Endothelial cell of umbilical vein (primary cell): ENCODE measurements at regions not wholly inside any gene's neighbourhood (a gene's known extent, or its start where the extent isn't known, plus 50 kb on each side); places are given as distances from the start of the nearest gene placed in this dataset.
A peak's percentile ranks its signal among the peaks of the same experiment; 100 is the strongest.

Experiments
- BruUV-seq: library from RNA; stranded (reverse); fragments of 400-500 nt; replicated peaks from 2 replicates; lab custom pipeline; 2021; lab: Mats Ljungman, UMichigan
- CTCF ChIA-PET: fragments of 300-600, 350-600 bp; sonication (Branson Sonifier 250); formaldehyde crosslinking; loops from one replicate; lab custom pipeline; 2021; ENCODE audit warnings: antibody characterized with exemption, inconsistent platforms; lab: Charles Lee
- POLR2A ChIA-PET: fragments of 300-600, 350-600 bp; sonication (Branson Sonifier 250); formaldehyde crosslinking; loops from one replicate; lab custom pipeline; 2021; ENCODE audit warnings: antibody characterized with exemption, inconsistent platforms; lab: Charles Lee
- DNase-seq: peaks from one replicate; pipeline ENCODE4 v3.0.0-alpha.2; 2011; ENCODE audit warnings: low read depth, low spot score
- FAIRE-seq: peaks from 2 replicates; lab custom pipeline; 2011; peaks lifted over from hg19 to GRCh38; lab: Jason Lieb, UNC
- H2AFZ ChIP-seq: 2 replicates; pipeline ENCODE4 v1.6.0; 2012; ENCODE audit warnings: low read depth, low read length, control low read depth, inconsistent platforms
- H3K27ac ChIP-seq: 2 replicates; pipeline ENCODE4 v1.5.1; 2011; ENCODE audit warnings: low read depth, mild to moderate bottlenecking, control low read depth, low read length, moderate library complexity; ENCODE audit not compliant: insufficient read depth
- H3K27me3 ChIP-seq, 2 experiments: 2 replicates each; pipeline versions ENCODE4 v1.6.0 to v1.6.1; 2011; ENCODE audit warnings: low read length in 2 of 2, mixed read lengths in 1 of 2; ENCODE audit not compliant: control insufficient read depth in 2 of 2, insufficient read depth in 2 of 2
- H3K36me3 ChIP-seq, 2 experiments: 2 replicates in 1 of 2; 3 replicates in 1 of 2; pipeline ENCODE4 v1.5.1; 2011; ENCODE audit warnings: low read length in 2 of 2, mild to moderate bottlenecking in 1 of 2, moderate library complexity in 1 of 2; ENCODE audit not compliant: control insufficient read depth in 2 of 2, insufficient read depth in 2 of 2; ENCODE audit errors: extremely low read depth in 1 of 2
- H3K4me1 ChIP-seq: 3 replicates; pipeline ENCODE4 v1.5.1; 2011; ENCODE audit warnings: mild to moderate bottlenecking, low read length; ENCODE audit not compliant: control insufficient read depth, insufficient read depth; ENCODE audit errors: extremely low read depth
- H3K4me2 ChIP-seq: 2 replicates; pipeline ENCODE4 v1.6.1; 2011; ENCODE audit warnings: low read length, control low read depth, mixed read lengths; ENCODE audit not compliant: insufficient read depth
- H3K4me3 ChIP-seq, 3 experiments: fragments of 200-600 bp in 1 of 3; sonication (generic), shearing (Covaris generic) in 1 of 3; replicated peaks in 1 of 3; 2 replicates each; pipeline ENCODE4 v1.5.1; 2011 to 2016; ENCODE audit warnings: control low read depth in 3 of 3, low read length in 3 of 3, mild to moderate bottlenecking in 2 of 3, inconsistent platforms in 1 of 3, low read depth in 1 of 3, moderate library complexity in 1 of 3; ENCODE audit not compliant: insufficient read depth in 1 of 3
- H3K79me2 ChIP-seq: 2 replicates; pipeline ENCODE4 v1.6.0; 2012; ENCODE audit warnings: low read length, inconsistent platforms; ENCODE audit not compliant: control insufficient read depth, insufficient read depth
- H3K9ac ChIP-seq: replicated peaks from 2 replicates; pipeline ENCODE3; 2011; ENCODE audit warnings: low read length, control low read depth; ENCODE audit not compliant: insufficient read depth; ENCODE audit errors: extremely low read depth
- H3K9me1 ChIP-seq: replicated peaks from 3 replicates; pipeline ENCODE4 v1.6.0; 2011; ENCODE audit warnings: mild to moderate bottlenecking, low read length; ENCODE audit not compliant: control insufficient read depth, insufficient read depth; ENCODE audit errors: extremely low read depth
- H3K9me3 ChIP-seq: replicated peaks from 2 replicates; pipeline ENCODE4 v1.5.1; 2012; ENCODE audit warnings: low read length, inconsistent platforms; ENCODE audit not compliant: control insufficient read depth, insufficient read depth
- H4K20me1 ChIP-seq: replicated peaks from 2 replicates; pipeline ENCODE3; 2011; ENCODE audit warnings: mild to moderate bottlenecking, low read length; ENCODE audit not compliant: control insufficient read depth, insufficient read depth; ENCODE audit errors: extremely low read depth
- EZH2 ChIP-seq: IDR thresholded peaks from 2 replicates; pipeline ENCODE4 v1.6.1; 2012; ENCODE audit warnings: borderline replicate concordance, low read depth, mild to moderate bottlenecking, moderate library complexity, low read length, inconsistent platforms; ENCODE audit not compliant: severe bottlenecking
- FOS ChIP-seq: IDR thresholded peaks from 2 replicates; pipeline ENCODE4 v1.6.1; 2011; ENCODE audit warnings: mild to moderate bottlenecking, low read length, moderate library complexity, borderline replicate concordance; ENCODE audit not compliant: insufficient read depth
- GATA2 ChIP-seq: IDR thresholded peaks from 2 replicates; pipeline ENCODE4 v1.7.0; 2011; ENCODE audit warnings: low read depth, mild to moderate bottlenecking, moderate library complexity, mixed read lengths, low read length; ENCODE audit not compliant: insufficient read length, insufficient read depth
- JUN ChIP-seq: IDR thresholded peaks from 2 replicates; pipeline ENCODE4 v1.6.1; 2011; ENCODE audit warnings: borderline replicate concordance, low read depth; ENCODE audit not compliant: insufficient read length, insufficient read depth
- MYC ChIP-seq: IDR thresholded peaks from one replicate; pipeline ENCODE4 v1.6.1; 2011; ENCODE audit warnings: mild to moderate bottlenecking, low read depth, low read length
- POLR2A ChIP-seq: IDR thresholded peaks from 2 replicates; pipeline ENCODE4 v1.6.1; 2012; ENCODE audit warnings: low read depth, mild to moderate bottlenecking, control low read depth, low read length
- POLR2AphosphoS5 ChIP-seq: IDR thresholded peaks from 2 replicates; pipeline ENCODE4 v1.6.1; 2012; ENCODE audit warnings: low read depth, mild to moderate bottlenecking, control low read depth, low read length, moderate library complexity; ENCODE audit not compliant: insufficient read depth
- dilution Hi-C: fragments of 300-500 bp; cut with MboI; formaldehyde crosslinking; loops from one replicate; pipeline ENCODE4 v1.15.0; 2019; ENCODE audit warnings: low sequenced_read_pairs; ENCODE audit not compliant: extremely low pct_ligation_motif_present
- intact Hi-C: fragments of 100-400 bp; cut with micrococcal nuclease; formaldehyde crosslinking; loops from one replicate; pipeline ENCODE4 v1.10.0; 2022
- TF ChIP-seq, protein P1 (sequence below), 2 donors: IDR thresholded peaks; 1 replicate in 1 of 2; 2 replicates in 1 of 2; pipeline ENCODE4 v1.5.1; 2011; ENCODE audit warnings: low read length in 2 of 2, mild to moderate bottlenecking in 2 of 2, moderate library complexity in 2 of 2, control low read depth in 1 of 2, inconsistent platforms in 1 of 2, low read depth in 1 of 2; ENCODE audit not compliant: insufficient read depth in 1 of 2; ENCODE audit errors: extremely low read depth in 1 of 2
- TF ChIP-seq, protein P2 (sequence below): IDR thresholded peaks from 2 replicates; pipeline ENCODE4 v1.6.1; 2011; ENCODE audit not compliant: insufficient read depth, insufficient read length

DNA sequence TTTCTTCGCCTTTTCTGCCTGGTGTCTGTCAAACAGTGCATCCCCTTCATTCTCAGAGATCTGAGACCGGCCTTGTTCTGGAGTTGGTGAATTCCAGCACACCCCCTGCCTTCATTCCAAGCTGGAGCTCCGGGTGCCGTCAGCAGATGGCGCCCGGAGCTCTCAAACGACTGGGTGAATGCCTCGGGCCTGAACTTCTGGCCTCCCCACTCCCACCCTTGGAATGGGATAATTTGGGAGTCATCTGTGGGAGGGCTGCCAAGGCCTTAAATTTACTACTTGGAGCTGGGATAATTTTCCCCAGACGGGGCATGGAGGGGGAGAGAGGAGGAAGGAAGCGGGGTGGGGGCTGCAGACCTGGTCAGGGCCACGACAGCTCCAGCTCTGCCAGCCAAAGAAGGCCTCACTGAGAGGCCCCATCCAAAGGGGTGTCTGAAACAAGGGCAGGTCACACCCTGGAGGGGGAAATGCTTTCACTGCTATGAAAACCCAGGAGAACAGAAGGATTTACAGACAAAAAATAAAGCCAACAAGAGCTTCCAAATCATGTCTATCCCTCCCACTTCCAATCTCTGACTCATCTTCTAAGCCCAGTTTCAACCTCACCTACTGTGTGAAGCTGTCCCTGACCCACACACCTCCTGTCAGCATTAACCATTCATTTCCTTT is 187.9 kb downstream of the OPA1 start:
- H3K27me3 ChIP-seq, result peaks cover 17 to 19% of the 10 kb centered on the region in 2 experiments
- POLR2A ChIA-PET, result interaction anchor here (0.6 to 1.6 kb wide), 6 partner anchors 222 to 534 kb away, joined by 3 to 22 read pairs (median 5); partner anchors contain the start of gene HES1
- CTCF ChIA-PET, result interaction anchor here (0.6 to 11.2 kb wide), 58 partner anchors 9 to 968 kb away, joined by 3 to 355 read pairs (median 4); partner anchors contain the start of gene HES1
- no peak overlapping the region for H3K4me3 ChIP-seq
- no peaks in the 10 kb centered on the region for H3K9me3 ChIP-seq
- no TSS peak for BruUV-seq
- TF ChIP-seq, protein P1, sequence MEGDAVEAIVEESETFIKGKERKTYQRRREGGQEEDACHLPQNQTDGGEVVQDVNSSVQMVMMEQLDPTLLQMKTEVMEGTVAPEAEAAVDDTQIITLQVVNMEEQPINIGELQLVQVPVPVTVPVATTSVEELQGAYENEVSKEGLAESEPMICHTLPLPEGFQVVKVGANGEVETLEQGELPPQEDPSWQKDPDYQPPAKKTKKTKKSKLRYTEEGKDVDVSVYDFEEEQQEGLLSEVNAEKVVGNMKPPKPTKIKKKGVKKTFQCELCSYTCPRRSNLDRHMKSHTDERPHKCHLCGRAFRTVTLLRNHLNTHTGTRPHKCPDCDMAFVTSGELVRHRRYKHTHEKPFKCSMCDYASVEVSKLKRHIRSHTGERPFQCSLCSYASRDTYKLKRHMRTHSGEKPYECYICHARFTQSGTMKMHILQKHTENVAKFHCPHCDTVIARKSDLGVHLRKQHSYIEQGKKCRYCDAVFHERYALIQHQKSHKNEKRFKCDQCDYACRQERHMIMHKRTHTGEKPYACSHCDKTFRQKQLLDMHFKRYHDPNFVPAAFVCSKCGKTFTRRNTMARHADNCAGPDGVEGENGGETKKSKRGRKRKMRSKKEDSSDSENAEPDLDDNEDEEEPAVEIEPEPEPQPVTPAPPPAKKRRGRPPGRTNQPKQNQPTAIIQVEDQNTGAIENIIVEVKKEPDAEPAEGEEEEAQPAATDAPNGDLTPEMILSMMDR (IDR thresholded peaks at IDR 0.05; ENCODE audit: extremely low read depth in 1 of 2, insufficient read depth in 1 of 2, low read depth in 1 of 2, low read length in 2 of 2), result peak; percentile 84 to 88
- peak; percentile 38 for TF ChIP-seq FOS
- no peak for TF ChIP-seq EZH2
- H3K36me3 ChIP-seq, result no peaks in the 10 kb centered on the region
- no peak overlapping the region for H3K9ac ChIP-seq
- dilution Hi-C loops, result no loop called here
- H2AFZ ChIP-seq, result no peak overlapping the region
- no peak overlapping the region for H3K4me2 ChIP-seq
- H3K4me1 ChIP-seq, result peaks cover 18% of the 10 kb centered on the region
- H3K79me2 ChIP-seq, result no peaks in the 10 kb centered on the region
- no peaks in the 10 kb centered on the region for H4K20me1 ChIP-seq
- FAIRE-seq (peak; percentile 67), DNase-seq (peak; percentile 79)
- H3K9me1 ChIP-seq, result no peaks in the 10 kb centered on the region
- peak overlapping the region; percentile 65 for H3K27ac ChIP-seq
- intact Hi-C loops, result loop anchor here (1.0 to 5.0 kb wide), 9 partner anchors 114 to 621 kb away; partner anchors contain the start of gene HES1

DNA sequence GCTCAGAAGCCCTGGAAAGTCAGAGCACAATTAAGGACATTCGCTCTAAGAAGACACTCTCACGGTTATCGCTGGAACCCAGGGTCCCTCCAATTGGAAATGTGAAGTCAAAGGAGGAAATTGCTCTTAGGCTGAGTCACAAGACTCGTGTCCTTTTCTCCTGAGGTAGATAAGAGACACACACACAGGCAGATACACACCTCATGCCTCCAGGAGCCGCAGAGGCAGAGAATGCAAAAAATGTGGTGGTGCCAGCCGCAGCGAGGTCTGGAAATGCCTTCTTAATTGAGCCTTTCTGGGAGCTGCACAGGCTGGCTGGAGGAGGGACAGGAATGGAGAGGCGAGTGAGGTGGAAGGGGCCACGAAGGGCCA is 189.3 kb downstream of the OPA1 start:
- BruUV-seq, result no TSS peak
- Histone ChIP-seq H3K27ac (no peak overlapping the region), H3K36me3 (no peaks in the 10 kb centered on the region), H2AFZ (no peak overlapping the region), H3K4me1 (peaks cover 18% of the 10 kb centered on the region), H3K27me3 (peaks cover 14 to 17% of the 10 kb centered on the region in 2 experiments), H4K20me1 (no peaks in the 10 kb centered on the region), H3K9ac (no peak overlapping the region), H3K4me3 (no peak overlapping the region), H3K79me2 (no peaks in the 10 kb centered on the region), H3K4me2 (no peak overlapping the region), H3K9me3 (no peaks in the 10 kb centered on the region), H3K9me1 (no peaks in the 10 kb centered on the region)
- intact Hi-C loops, result loop anchor here (5.0 kb wide), 3 partner anchors 115 to 620 kb away; no protein-coding TSS in a partner anchor
- ChIA-PET CTCF (interaction anchor here (1.9 to 11.2 kb wide), 7 partner anchors 11 to 561 kb away, joined by 7 to 355 read pairs (median 38); partner anchors contain the start of gene HES1), POLR2A (no interaction called here)
- TF ChIP-seq EZH2 (no peak), FOS (no peak), JUN (no peak), GATA2 (no peak), POLR2AphosphoS5 (no peak), POLR2A (no peak), MYC (no peak)
- TF ChIP-seq, protein P2, sequence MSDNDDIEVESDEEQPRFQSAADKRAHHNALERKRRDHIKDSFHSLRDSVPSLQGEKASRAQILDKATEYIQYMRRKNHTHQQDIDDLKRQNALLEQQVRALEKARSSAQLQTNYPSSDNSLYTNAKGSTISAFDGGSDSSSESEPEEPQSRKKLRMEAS, result no peak
- TF ChIP-seq, protein P1 (IDR thresholded peaks at IDR 0.05; ENCODE audit: extremely low read depth in 1 of 2, insufficient read depth in 1 of 2, low read depth in 1 of 2, low read length in 2 of 2), result no peak
- DNase-seq, result no peak
- no peak for FAIRE-seq
- dilution Hi-C loops, result no loop called here
